Adipocyte (in vitro differentiated cells): ENCODE measurements at regions not wholly inside any gene's neighbourhood (a gene's known extent, or its start where the extent isn't known, plus 50 kb on each side); places are given as distances from the start of the nearest gene placed in this dataset.

ENCODE experiments used
- DNase-seq: peaks from one replicate; pipeline ENCODE4 v3.0.0-alpha.2; 2015; ENCODE audit warnings: low read depth
- H3K27me3 ChIP-seq: replicated peaks from 2 replicates; pipeline ENCODE4 v1.7.0; 2013; ENCODE audit warnings: mild to moderate bottlenecking, low read length, moderate library complexity; ENCODE audit not compliant: control insufficient read depth, insufficient read depth
- H3K36me3 ChIP-seq: 2 replicates; pipeline ENCODE4 v1.7.0; 2013; ENCODE audit warnings: low read length, mild to moderate bottlenecking, moderate library complexity; ENCODE audit not compliant: control insufficient read depth, insufficient read depth, severe bottlenecking
- H3K4me1 ChIP-seq: 2 replicates; pipeline ENCODE4 v1.7.0; 2013; ENCODE audit warnings: mild to moderate bottlenecking, low read length, moderate library complexity; ENCODE audit not compliant: control insufficient read depth, insufficient read depth
- H3K4me3 ChIP-seq: 2 replicates; pipeline ENCODE4 v1.7.0; 2013; ENCODE audit warnings: mild to moderate bottlenecking, low read length, moderate library complexity
- H3K9ac ChIP-seq: 2 replicates; pipeline ENCODE4 v1.7.0; 2013; ENCODE audit warnings: mild to moderate bottlenecking, low read length, moderate library complexity
- H3K9me3 ChIP-seq: 2 replicates; pipeline ENCODE4 v1.7.0; 2013; ENCODE audit warnings: mild to moderate bottlenecking, low read length, moderate library complexity; ENCODE audit not compliant: control insufficient read depth

DNA sequence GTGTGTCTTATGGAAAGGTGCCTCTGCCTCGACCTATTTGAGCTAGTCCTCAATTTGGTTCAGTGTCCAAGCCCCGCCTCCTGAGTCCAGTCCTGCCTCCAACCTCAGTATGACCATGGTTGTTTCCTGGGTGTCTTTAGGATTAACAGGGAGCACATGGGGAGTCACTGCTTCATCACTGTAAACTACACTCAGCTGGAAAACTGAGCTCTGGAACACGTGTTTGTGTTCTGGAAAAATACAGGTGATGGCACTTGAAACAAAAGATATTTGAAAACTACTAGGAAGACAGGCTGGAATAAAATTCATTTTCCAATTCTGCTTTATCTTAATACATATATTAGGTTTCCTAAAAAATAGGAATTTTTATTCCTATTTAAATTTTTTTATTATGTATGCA lies 1187.3 kb upstream of the TMEM132C start:
- no peaks in the 10 kb centered on the region for H3K27me3 ChIP-seq
- no peak overlapping the region for H3K9ac ChIP-seq
- no peak for DNase-seq
- no peaks in the 10 kb centered on the region for H3K9me3 ChIP-seq
- no peaks in the 10 kb centered on the region for H3K36me3 ChIP-seq
- peaks cover 11% of the 10 kb centered on the region for H3K4me1 ChIP-seq
- no peak overlapping the region for H3K4me3 ChIP-seq

DNA sequence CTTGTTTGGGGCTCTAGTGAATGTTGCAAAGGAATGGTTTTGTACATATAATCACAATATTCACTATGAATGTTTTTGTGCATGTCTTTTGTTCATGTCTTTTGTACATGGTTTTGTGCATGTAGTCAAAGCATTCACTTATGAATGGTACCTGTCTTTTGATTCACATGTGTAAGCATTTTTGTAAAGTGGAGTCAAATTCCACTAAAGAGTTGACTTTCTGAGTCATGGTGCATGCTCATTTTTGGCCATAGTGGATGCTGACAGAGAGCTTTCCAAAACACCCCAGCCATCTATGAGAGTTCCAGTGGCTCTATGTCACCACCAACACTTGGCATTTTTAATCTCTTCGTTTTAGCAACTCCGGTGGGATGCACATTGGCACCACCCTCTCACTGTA lies 1185.9 kb upstream of the TMEM132C start:
- Histone ChIP-seq H3K9ac (no peak overlapping the region), H3K4me3 (no peak overlapping the region), H3K9me3 (no peaks in the 10 kb centered on the region), H3K27me3 (no peaks in the 10 kb centered on the region), H3K4me1 (peaks cover 11% of the 10 kb centered on the region), H3K36me3 (no peaks in the 10 kb centered on the region)
- no peak for DNase-seq

DNA sequence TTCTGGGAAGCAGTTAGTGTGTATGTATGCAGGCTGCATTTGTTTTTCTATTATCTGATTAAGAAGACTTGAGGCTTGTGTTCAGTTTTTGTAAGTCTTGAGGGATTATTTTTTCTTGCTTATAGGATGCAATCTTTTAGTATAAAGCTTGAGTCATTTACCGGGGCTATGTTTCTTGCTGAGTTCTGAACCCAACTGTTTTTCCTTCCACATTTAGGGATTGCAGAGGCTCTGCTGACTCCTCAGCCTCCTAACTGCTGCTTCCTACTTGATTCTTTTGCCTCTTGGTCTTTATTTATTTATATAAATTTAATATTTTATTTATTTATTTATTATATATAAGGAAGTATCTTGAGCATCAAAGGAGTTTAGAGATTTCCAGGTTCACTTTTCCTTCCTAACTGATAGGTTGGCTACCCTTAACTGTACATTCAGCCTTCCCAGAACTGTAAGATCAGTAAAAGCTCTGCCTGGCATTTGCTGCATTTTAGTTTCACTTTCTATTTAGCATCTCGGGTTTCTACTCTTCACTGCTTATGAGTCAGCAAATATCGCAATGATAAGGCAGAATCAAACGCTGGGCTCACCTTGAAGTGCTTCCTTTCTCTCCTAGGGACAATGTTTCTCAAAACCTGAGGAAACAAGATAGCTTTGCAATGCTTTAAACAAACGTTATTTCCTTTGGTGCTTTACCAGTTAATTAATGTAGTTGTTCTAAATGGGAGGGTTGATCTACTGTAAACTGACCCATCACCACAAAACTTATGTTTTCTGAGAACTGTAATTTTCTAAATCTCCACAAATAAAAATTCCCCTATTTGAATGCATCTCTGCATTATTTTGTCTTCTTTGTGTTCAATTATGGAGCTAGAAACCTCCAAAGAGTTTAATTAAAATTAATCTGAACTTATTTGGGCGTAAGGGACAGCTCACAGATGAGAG lies 1183.7 kb upstream of the TMEM132C start:
- peak; percentile 93 for DNase-seq
- H3K4me3 ChIP-seq = peak overlapping the region; percentile 77

DNA sequence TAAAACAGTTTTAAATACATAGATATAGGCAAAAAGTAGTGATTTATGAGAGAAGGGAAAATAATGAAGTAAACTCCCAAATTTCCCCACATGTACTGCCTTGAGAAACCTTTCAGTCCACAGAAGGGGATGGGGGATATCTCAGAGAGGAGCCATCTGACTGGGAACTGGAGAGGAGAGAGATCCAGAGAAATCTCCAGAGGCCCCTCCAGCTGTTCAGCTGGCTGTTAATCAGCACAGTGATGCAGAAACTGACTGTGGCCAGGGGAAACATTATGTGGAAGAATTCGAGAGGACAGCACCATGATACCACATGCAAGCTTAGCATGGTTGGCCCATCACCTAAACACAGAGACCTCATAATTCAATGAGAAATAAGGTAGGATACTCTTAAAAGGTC lies 1165.9 kb upstream of the TMEM132C start:
- H3K36me3 ChIP-seq = no peaks in the 10 kb centered on the region

More for the DNA sequence above, 1183.7 kb upstream of the TMEM132C start:
- Histone ChIP-seq H3K27me3 (no peaks in the 10 kb centered on the region), H3K36me3 (no peaks in the 10 kb centered on the region), H3K9me3 (no peaks in the 10 kb centered on the region), H3K4me1 (peaks cover 11% of the 10 kb centered on the region), H3K9ac (peak overlapping the region; percentile 82)

DNA sequence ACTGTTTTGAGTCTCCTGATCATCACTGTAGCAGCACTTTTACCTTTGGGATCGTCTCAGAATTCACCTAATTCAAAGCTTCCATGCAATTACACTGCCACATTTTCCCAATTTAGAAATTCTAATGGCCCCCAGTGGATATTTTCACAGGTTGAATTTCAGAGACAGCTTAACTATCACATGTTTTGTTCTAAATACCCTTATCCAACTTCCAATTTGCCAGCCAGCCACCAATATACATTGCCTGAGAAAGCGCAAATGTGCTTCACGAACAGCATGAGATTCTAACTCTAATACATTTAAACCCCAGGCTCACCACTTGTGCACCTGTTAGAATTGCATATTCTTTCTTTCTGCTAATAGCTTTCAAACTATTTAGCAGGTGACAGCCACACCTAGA lies 1160.9 kb upstream of the TMEM132C start:
- no peak for DNase-seq
- no peak overlapping the region for H3K9ac ChIP-seq
- no peaks in the 10 kb centered on the region for H3K4me1 ChIP-seq
- H3K9me3 ChIP-seq = no peaks in the 10 kb centered on the region
- H3K27me3 ChIP-seq = no peaks in the 10 kb centered on the region
- H3K4me3 ChIP-seq = no peak overlapping the region
- H3K36me3 ChIP-seq = no peaks in the 10 kb centered on the region

More for the DNA sequence above, 1165.9 kb upstream of the TMEM132C start:
- DNase-seq = no peak
- Histone ChIP-seq H3K27me3 (no peaks in the 10 kb centered on the region), H3K9me3 (no peaks in the 10 kb centered on the region), H3K4me1 (no peaks in the 10 kb centered on the region), H3K9ac (no peak overlapping the region), H3K4me3 (no peak overlapping the region)

DNA sequence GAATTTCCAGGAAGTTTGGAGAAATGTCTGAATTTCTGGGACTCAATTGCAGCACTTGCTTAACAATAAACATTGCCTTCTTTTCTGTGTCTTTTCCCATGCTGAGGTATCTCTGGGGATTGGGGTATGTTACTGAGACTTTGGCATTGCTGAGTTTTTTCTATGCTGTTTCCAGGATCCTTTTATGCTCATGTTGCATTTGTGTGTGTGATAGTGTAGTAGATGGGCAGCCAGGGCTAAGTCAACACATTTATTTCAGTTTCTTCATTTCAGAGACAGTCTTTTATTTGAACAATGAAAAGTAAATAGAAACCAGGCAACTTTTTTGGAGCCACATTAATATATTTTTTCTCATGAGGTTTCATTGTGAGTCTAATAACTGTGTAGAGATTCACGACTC lies 1160.3 kb upstream of the TMEM132C start:
- Histone ChIP-seq H3K36me3 (no peaks in the 10 kb centered on the region), H3K4me1 (no peaks in the 10 kb centered on the region), H3K4me3 (no peak overlapping the region), H3K9me3 (no peaks in the 10 kb centered on the region), H3K9ac (no peak overlapping the region), H3K27me3 (no peaks in the 10 kb centered on the region)
- DNase-seq = no peak

DNA sequence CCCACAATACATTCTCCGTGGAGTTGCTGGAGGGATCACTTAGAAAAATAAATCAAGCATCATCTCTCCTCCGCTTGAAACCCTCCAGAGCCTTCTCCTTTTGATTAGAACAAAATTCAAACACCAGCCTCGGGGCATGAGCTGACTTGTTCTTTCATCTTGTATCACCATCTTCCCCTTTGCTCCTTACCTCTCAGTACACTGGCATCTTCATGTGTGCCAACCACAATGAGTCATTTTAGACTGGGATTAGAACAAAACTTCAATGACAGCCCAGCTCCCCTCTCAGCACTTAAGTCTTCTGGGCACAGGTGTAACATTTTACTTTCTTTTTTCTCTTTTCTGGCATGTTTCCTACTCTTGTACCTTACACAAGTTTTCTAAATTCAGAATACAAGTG lies 1159.2 kb upstream of the TMEM132C start:
- no peaks in the 10 kb centered on the region for H3K36me3 ChIP-seq
- peak; percentile 14 for DNase-seq
- no peak overlapping the region for H3K9ac ChIP-seq
- no peak overlapping the region for H3K4me3 ChIP-seq
- H3K4me1 ChIP-seq = no peaks in the 10 kb centered on the region
- H3K9me3 ChIP-seq = no peaks in the 10 kb centered on the region
- H3K27me3 ChIP-seq = no peaks in the 10 kb centered on the region

DNA sequence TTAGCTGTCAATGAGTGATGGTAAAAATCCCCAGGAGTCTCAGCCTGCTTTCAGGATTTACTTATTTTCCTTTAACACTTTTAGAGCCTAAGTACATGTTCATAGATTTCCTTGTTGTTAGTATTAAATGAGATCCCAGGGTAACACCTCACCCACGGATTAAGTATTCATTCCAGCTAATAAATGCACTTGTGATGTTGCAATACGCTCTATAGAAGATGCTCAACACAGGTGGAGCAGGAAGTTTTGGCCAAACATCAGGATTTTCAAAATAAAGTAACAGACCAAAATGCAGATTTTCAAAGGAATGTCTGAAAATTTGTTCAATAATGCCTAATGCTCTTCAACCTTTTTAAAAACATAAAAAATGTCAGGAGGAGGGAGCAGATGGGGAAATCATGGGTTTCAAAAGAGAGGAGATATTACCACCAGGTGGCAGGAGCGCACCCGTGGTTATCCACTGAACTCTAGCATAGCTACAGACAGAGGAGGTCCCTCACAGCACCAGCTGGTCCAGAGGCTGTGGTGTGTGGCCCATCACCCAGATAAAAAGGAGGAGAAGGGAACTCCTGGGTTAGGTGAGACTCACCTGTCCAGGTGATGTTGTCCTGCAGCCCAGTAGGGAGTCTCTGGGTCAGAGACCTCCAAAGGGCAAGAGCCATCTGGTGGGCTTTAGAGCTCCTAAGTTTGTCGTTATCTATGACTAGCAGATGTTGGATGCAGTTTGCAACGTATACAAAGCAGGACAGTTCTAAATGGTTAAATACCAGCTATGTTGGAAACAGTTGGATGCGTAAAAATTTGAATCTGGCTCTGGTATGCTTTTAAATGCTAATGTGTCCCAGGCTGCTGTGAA lies 1158.4 kb upstream of the TMEM132C start:
- no peaks in the 10 kb centered on the region for H3K4me1 ChIP-seq
- DNase-seq = peak; percentile 86
- H3K9ac ChIP-seq = no peak overlapping the region
- no peaks in the 10 kb centered on the region for H3K9me3 ChIP-seq
- no peaks in the 10 kb centered on the region for H3K27me3 ChIP-seq
- H3K4me3 ChIP-seq = no peak overlapping the region
- H3K36me3 ChIP-seq = no peaks in the 10 kb centered on the region

DNA sequence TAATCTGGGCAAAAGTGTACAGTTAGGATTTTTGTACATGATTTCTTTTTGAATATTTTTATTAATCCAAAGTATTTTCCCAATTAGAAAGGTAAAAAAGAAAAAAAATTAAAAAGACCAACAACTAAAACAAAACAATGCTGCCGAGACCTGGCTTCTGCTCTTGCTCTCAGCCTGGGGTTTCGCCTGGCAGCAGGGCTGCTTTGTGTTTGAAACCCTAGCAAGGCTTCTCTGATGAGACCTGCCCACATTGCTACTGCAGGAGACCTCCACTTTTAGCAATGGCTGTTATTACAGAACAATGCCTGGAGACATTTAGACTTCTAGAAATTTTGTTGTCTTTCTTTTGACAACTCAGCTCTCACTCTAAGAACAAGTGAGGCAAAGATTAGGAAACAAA lies 1153.0 kb upstream of the TMEM132C start:
- Histone ChIP-seq H3K27me3 (no peaks in the 10 kb centered on the region), H3K36me3 (no peaks in the 10 kb centered on the region), H3K4me3 (no peak overlapping the region), H3K4me1 (peaks cover 17% of the 10 kb centered on the region), H3K9me3 (no peaks in the 10 kb centered on the region), H3K9ac (no peak overlapping the region)
- peak; percentile 41 for DNase-seq

DNA sequence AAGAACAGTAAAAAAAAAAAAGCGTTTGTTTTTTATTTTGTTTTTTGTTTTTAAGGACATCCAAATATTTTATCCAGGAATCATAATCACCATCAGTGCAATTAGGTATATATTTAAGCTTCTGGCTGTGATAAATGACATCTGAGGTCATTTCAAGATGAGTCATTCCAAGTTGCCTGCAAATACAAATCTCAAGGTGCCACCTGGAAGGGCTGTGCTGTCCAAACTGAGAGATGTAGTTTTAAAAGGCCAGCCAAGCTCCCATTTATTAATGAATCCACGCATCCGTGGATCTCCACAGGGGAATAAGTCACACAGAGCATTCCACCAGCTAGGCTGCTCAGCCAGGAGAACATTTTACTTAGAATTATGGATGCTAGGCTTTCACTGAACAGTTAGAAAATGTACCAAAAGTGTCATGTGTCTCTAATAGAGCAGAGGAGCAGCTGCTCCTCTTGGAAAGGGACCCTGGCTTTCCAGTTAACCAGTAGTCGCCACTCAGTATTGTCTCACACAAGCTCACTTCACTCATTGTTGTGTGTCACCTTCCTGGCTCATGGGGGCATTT lies 1151.4 kb upstream of the TMEM132C start:
- no peak for DNase-seq
- H3K27me3 ChIP-seq = no peaks in the 10 kb centered on the region
- H3K36me3 ChIP-seq = no peaks in the 10 kb centered on the region
- no peak overlapping the region for H3K9ac ChIP-seq
- H3K4me3 ChIP-seq = no peak overlapping the region
- no peaks in the 10 kb centered on the region for H3K9me3 ChIP-seq
- H3K4me1 ChIP-seq = peaks cover 17% of the 10 kb centered on the region

DNA sequence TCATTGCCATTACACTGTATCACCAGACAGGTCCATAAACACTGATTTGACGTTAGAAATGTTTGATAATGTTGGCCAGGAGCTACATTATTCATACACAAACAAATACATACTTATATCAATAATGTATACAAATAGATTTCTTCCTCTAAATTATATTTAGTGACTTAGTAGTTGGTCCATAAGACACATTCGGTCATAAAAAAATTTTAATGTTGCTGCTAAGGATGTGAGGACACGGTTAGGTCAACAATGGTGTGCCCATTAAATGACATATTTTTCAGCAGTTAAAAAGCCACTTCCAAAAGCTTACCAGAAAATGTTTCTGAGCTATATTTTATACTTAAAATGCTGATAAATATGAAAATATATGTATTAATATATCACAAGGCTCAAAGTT lies 1148.7 kb upstream of the TMEM132C start:
- Histone ChIP-seq H3K36me3 (no peaks in the 10 kb centered on the region), H3K9ac (no peak overlapping the region), H3K4me1 (peaks cover 17% of the 10 kb centered on the region), H3K4me3 (no peak overlapping the region), H3K9me3 (no peaks in the 10 kb centered on the region), H3K27me3 (no peaks in the 10 kb centered on the region)
- no peak for DNase-seq
